ENCODE measurements at regions not wholly inside any gene's neighbourhood (a gene's known extent, or its start where the extent isn't known, plus 50 kb on each side); places are given as distances from the start of the nearest gene placed in this dataset.
"Not testable (repeated sequence)": the region's sequence is repeated elsewhere in the genome, so short reads cannot be mapped to it uniquely, and the experiment has no call there.

DNA sequence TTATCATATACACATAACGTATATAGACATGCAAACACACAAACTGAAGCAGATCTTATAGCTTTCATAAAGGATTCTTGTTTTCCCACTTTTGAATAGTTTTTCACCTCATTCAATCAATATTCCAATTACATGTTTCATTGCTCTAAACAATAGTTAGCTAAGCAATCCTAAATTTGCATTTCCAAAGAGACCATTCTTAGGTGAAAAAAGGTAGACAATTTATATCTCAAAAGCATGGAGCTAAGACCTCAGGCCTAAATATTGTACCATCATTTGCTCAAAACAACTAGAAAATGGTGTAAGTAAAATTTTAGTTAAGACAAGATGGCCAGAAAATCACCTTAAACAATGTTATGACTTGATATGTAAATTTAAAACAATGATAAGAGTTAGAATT is 1148.5 kb upstream of the DIAPH2 start:
- DNase-seq: no peak
- H3K27me3 ChIP-seq: no peaks in the 10 kb centered on the region
- H3K9me3 ChIP-seq: no peaks in the 10 kb centered on the region
- ATAC-seq: no peak
- no peaks in the 10 kb centered on the region for H3K36me3 ChIP-seq
- WGBS, 2 donors: 33 to 51% methylated on average over 1 of the region's 1 CpG
- no peak for FAIRE-seq
- intact Hi-C loops (cut with DNase I): no loop called here
- no peaks in the 10 kb centered on the region for H3K4me1 ChIP-seq
- H3K4me3 ChIP-seq: no peak overlapping the region
- TF ChIP-seq, protein P1, sequence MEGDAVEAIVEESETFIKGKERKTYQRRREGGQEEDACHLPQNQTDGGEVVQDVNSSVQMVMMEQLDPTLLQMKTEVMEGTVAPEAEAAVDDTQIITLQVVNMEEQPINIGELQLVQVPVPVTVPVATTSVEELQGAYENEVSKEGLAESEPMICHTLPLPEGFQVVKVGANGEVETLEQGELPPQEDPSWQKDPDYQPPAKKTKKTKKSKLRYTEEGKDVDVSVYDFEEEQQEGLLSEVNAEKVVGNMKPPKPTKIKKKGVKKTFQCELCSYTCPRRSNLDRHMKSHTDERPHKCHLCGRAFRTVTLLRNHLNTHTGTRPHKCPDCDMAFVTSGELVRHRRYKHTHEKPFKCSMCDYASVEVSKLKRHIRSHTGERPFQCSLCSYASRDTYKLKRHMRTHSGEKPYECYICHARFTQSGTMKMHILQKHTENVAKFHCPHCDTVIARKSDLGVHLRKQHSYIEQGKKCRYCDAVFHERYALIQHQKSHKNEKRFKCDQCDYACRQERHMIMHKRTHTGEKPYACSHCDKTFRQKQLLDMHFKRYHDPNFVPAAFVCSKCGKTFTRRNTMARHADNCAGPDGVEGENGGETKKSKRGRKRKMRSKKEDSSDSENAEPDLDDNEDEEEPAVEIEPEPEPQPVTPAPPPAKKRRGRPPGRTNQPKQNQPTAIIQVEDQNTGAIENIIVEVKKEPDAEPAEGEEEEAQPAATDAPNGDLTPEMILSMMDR (IDR thresholded peaks at IDR 0.05): no peak
- H3K27ac ChIP-seq: no peak overlapping the region

DNA sequence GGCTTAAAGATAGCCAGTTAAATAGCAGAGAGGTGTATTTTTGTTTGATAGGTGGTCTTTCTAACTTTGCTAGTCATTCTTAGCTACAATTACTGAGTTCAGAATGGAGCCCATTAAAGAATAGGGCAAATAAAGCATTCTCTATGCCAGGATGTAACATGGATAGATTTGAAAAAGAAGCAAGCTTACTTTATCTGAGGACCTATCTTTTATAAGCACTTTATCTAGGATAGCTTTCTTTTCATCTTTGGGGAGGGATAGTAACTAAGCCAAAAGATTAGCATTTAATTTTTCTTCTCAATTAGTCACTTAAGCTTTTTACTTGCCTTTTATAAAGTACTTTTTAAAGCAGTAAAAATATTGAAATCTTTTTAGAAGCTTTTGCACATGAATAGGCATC is 1148.0 kb upstream of the DIAPH2 start:
- Histone ChIP-seq H3K4me3 (no peak overlapping the region), H3K27ac (no peak overlapping the region), H3K36me3 (no peaks in the 10 kb centered on the region), H3K9me3 (no peaks in the 10 kb centered on the region), H3K27me3 (no peaks in the 10 kb centered on the region), H3K4me1 (no peaks in the 10 kb centered on the region)
- TF ChIP-seq, protein P1 (IDR thresholded peaks at IDR 0.05): no peak
- no peak for DNase-seq
- intact Hi-C loops (cut with DNase I): no loop called here
- no peak for FAIRE-seq
- ATAC-seq: no peak

DNA sequence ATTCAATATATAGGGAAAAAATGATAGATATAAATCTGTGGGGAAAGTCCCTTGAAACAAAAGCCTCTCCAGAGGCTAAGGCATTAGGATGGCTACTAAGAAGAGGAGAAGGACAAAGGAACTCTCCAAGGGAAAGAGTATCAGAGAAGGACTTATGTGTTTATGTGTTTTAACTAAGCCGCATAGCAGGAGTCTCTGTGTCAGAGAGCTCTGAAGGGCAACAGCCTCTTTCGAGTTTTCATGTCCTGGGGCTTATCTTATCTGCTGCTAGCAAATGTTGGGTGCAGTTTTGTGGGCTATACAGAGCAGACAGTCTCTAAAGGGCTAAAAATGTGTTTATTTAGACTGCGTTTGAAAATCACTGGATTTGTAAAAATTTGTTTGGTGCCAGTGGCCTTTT is 1145.6 kb upstream of the DIAPH2 start:
- Histone ChIP-seq H3K27ac (no peak overlapping the region), H3K36me3 (no peaks in the 10 kb centered on the region), H3K27me3 (peaks cover 0 to 4% (median 0%) of the 10 kb centered on the region in 4 donors), H3K9me3 (no peaks in the 10 kb centered on the region), H3K4me3 (no peak overlapping the region), H3K4me1 (no peaks in the 10 kb centered on the region)
- FAIRE-seq: no peak
- intact Hi-C loops (cut with DNase I): no loop called here
- TF ChIP-seq, protein P1 (IDR thresholded peaks at IDR 0.05): no peak
- WGBS, 2 donors: 8 to 31% methylated on average over 3 of the region's 3 CpGs
- DNase-seq: no peak
- ATAC-seq: no peak

DNA sequence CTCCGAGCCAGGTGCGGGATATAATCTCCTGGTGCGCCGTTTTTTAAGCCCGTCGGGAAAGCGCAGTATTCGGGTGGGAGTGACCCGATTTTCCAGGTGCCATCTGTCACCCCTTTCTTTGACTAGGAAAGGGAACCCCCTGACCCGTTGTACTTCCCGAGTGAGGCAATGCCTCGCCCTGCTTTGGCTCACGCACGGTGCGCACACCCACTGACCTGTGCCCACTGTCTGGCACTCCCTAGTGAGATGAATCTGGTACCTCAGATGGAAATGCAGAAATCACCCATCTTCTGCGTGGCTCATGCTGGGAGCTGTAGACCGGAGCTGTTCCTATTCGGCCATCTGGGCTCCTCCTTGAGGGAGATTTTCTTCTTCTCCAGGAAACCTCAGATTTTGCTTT is 1135.1 kb upstream of the DIAPH2 start:
- H3K4me1 ChIP-seq; FAIRE-seq; H3K27ac ChIP-seq; DNase-seq; H3K9me3 ChIP-seq; H3K36me3 ChIP-seq; H3K27me3 ChIP-seq; intact Hi-C loops (cut with DNase I); ATAC-seq; H3K4me3 ChIP-seq: not testable (repeated sequence)
- 77 to 86% methylated on average over 17 to 18 of the region's 18 CpGs for WGBS, 2 donors

DNA sequence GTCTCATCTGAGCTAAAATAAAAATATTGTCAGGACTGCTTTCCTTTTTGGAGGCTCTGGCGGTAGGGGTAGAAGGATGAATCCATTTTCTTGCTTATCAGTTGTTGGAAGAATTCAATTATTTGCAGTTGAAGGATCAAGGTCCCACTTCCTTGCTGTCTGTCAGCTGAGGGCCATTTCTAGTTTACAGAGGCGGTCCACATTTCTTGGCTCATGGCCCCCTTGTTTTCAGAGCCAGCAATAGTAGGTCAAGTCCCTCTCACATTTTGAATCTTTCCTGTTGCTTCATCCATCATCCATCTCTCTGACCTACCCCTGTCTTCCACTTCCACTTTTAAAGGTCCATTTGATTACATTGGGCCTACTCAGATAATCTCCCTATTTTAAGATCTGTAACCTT is 1099.3 kb upstream of the DIAPH2 start:
- H3K4me3 ChIP-seq: no peak overlapping the region
- H3K9me3 ChIP-seq: no peaks in the 10 kb centered on the region
- H3K27me3 ChIP-seq: peaks cover 0 to 12% (median 0%) of the 10 kb centered on the region in 4 donors
- intact Hi-C loops (cut with DNase I): no loop called here
- H3K27ac ChIP-seq: no peak overlapping the region
- DNase-seq: no peak
- TF ChIP-seq, protein P1 (IDR thresholded peaks at IDR 0.05): no peak
- H3K36me3 ChIP-seq: no peaks in the 10 kb centered on the region
- WGBS, 2 donors: 59 to 64% methylated on average over 2 of the region's 2 CpGs
- no peaks in the 10 kb centered on the region for H3K4me1 ChIP-seq
- ATAC-seq: no peak
- no peak for FAIRE-seq

DNA sequence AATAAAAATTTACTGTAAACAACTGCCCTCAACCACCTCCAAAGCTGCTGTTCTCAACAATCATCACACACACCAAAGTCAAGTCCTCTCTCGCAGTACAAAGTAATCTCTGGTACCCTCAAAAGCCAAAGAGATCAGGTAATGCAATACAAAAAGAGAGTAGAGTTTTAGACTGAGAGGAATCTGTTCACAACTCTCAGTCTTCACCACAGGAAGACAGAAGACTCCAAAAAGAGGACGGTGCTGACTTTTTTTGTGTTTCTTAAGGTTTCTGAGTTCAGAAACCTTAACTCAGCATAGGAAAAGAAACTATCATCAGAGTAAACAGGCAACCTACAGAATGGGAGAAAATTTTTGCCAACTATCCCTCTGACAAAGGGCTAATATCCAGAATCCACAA is 1072.3 kb upstream of the DIAPH2 start:
- Histone ChIP-seq H3K27me3 (no peaks in the 10 kb centered on the region), H3K4me1 (no peaks in the 10 kb centered on the region), H3K36me3 (no peaks in the 10 kb centered on the region), H3K27ac (no peak overlapping the region), H3K4me3 (no peak overlapping the region), H3K9me3 (no peaks in the 10 kb centered on the region)
- WGBS, 2 donors: 47 to 61% methylated on average over 2 of the region's 2 CpGs
- no peak for ATAC-seq
- FAIRE-seq: no peak
- DNase-seq: no peak
- intact Hi-C loops (cut with DNase I): no loop called here
- TF ChIP-seq, protein P1 (IDR thresholded peaks at IDR 0.05): no peak
